Fibroblast of skin of right quadriceps (primary cell): ENCODE measurements at regions not wholly inside any gene's neighbourhood (a gene's known extent, or its start where the extent isn't known, plus 50 kb on each side); places are given as distances from the start of the nearest gene placed in this dataset.
"Not testable (repeated sequence)": the region's sequence is repeated elsewhere in the genome, so short reads cannot be mapped to it uniquely, and the experiment has no call there.

Experiments
- DNase-seq: peaks from one replicate; pipeline ENCODE4 v3.0.0-alpha.2; 2013

DNA sequence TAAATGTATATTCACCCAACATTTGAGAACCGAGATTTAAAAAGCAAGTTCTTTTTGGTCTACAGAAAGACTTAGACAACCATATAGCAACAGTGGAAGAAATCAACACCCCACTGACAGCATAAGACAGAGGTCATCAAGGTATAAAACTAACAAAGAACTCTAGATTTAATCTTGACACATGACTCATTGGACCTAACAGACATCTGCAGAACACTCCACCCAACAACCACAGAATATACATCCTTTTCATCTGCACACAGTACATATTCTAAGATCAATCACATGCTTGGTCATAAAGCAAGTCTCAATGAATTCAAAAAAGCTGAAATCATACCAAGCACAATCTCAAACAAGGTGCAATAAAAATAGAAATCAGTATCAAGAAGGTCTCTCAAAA lies 65.8 kb downstream of the SPIN4 start:
- no peak for DNase-seq

DNA sequence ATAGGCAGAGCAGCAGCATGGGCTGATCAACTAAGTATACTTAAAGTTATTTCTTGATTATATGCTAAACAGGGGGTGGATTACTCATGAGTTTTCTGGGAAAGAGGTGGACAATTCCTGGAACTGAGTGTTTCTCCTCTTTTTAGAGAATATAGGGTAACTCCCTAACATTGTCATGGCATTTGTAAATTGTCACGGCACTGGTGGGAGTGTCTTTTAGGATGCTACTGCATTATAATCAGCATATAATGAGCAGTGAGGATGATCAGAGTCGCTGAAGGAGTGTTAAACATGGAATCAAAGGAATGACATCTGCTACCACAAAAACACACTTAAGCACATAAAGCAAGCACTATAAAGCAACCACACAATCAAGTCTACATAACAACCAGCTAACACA lies 66.5 kb downstream of the SPIN4 start:
- DNase-seq: no peak

DNA sequence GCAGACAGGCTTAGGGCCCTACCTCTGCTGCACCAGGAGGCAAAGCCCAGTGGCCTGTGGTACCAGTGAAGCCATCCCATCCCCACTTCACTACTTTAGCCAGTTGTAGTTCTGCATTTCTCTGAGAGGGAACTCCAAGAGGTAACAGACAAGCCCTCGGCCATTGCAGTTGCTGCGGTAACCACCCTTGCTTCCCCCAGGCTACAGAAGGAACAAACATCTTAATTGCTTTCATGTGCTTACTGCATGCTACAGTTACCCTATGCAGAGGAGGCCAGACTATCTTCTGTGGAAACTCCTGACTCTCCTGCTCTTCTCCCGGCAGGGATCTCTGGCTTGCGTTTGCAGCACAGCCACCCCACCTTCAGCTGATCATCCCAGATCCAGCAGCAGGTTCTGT lies 67.8 kb downstream of the SPIN4 start:
- no peak for DNase-seq

DNA sequence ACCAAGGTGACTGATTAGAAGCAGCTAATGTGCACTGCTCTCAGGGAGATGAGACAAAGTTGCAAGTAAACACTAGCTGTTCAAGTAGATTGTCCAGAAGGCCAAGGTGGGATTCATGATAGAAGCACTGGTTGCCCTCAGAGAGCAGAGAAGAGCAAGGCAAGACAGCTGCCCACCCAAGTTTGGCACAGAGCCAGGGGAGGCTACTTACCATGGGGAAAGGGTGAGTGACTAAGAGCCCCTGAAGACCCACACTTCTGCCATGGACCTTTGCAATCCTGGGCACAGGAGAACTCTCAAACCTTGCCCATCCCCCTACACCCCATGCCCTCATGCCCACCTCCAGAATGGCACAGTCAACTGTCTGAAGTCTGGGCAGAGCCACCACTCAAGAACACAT lies 68.3 kb downstream of the SPIN4 start:
- no peak for DNase-seq

DNA sequence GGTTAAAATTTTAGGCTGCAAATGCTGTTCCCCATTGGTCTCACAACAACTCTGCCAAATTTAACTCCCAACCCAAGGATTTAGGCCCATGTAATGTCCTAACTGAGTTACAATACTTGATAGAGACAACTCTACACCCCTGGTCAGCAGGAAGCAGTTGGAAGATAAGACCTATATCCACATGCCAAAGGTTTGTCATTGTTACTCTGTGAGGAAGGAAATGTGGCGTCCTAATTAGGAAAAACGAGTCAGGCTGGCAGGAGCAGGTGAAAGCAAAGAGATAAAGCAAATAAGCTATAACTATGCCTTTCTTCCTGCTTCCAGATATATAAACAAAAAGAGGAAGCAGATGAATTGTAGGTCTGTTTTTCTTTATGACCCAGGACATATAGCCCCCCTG lies 69.1 kb downstream of the SPIN4 start:
- DNase-seq: no peak

DNA sequence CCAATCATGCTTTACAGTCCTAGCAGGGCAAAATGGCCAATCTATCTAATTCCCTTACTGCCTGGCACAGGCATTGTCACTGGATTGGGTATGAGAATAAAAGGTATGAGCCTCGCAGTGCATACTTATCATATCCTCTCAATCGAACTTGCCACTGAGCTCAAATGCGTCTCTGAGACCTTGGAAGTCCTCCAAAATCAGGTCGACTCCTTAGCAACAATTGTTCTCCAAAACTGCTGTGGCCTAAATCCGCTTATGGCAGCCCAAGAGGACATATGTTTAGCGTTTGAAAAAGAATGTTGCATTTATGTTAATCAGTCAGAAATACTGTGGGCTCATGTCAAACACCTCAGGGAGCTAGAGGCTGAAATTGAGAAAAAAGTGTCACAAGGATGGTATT lies 69.7 kb downstream of the SPIN4 start:
- DNase-seq: no peak

DNA sequence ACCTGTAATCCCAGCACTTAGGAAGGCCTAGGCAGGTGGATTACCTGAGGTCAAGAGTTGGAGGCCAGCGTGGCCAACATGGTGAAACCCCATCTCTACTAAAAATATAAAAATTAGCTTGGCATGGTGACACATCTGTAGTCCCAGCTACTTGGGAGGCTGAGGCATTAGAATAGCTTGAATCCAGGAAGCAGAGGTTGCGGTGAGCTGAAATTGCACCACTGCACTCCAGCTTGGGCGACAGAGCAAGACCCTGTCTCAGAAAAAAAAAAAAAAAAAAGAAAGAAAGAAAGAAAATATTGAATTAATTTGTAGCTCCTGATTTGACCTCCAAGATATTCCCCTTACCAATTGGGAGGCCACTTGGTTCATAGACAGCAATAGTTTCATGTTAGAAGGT lies 73.7 kb downstream of the SPIN4 start:
- not testable (repeated sequence) for DNase-seq

DNA sequence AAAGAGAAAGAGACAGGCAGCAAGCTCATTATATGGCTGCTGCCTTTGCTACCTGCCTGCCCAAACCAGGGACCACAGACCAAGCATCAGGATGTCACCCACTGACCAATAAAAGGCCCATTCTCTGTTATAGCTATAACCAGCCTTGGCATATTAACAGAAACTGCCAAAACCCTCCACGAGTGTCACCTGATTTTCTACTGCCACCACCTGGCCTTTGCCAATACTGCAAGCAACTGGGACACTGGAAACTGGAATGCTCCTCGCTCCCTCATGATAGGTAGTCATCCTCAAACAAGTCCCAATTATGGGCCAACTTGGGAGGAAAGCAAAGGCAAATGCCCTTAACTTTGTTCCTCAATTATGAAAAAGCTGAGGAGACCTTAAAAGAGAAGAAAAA lies 76.0 kb downstream of the SPIN4 start:
- DNase-seq: peak; percentile 0

DNA sequence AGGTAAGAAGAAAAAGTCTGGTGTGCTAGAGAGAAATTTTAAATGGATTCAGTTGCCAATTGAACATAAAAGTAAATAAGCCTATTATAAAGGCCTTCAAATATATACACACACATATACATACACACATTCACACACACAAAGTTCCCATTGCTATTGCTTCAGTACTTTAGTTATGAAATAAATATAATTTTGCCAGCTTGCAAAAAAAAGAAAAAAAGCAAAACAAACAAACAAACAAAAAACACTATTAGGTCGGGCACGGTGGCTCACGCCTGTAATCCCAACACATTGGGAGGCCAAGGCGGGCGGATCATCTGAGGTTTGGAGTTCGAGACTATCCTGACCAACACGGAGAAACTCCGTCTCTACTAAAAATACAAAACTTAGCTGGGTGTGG lies 80.3 kb downstream of the SPIN4 start:
- no peak for DNase-seq

DNA sequence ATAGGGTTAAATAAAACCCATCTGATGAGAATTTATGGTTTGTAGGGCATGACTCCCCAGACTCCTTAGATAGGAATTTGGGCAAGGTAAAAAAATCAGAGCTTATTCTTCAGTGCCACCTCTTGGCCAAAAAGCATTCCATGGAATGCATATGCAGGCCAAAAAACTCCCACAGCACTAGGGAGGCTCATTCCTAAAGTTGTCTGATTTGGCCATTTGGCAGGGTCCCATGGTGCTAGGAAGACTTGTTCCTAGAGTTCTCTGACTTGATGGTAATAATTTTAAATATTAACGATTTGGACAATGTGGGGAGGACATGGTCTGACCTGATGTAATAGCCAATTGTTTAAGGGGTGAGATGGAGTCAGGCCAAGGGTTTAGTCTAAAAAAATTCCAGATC lies 93.0 kb downstream of the SPIN4 start:
- DNase-seq: no peak

DNA sequence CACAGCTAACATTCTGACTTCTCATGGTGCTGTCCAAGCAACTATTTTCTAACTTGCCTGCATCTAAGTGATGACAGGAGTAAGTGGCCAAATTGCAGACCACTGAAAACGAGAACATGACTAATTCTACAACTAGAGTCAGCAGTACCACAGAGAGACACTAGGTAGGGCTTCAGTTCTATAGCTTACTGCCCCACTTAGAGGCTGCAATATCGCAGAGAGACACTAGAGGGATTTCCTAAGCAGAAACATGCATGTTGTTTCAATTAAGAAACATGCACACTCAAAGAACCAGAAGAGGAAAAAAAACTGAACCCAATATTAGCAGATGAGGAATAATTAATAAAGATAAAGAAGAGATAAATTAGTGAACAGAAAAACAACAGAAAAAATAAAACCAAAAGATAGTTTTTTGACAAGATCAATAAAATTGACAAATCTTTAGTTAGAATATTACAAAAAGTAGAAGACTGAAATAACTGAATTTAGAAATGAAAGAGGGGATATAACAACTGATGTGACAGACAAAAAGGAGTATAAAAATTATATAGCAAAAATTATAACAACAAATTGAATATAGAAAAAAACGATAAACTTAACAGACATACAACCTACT lies 100.8 kb downstream of the SPIN4 start:
- DNase-seq: peak; percentile 66

DNA sequence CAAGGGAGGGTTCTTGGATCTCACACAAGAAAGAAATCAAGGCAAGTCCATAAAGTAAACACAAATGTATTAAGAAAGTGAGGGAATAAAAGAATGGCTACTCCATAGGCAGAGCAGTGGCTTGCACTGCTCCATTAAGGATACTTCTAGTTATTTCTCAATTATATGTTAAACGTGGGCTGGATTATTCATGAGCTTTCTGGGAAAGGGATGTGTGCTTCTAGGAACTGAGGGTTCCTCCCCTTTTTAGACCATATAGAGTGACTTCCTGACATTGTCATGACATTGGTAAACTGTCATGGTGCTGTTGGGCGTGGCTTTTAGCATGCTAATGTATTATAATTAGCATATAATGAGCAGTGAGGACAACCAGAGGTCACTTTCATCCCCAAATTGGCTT lies 108.4 kb downstream of the SPIN4 start:
- not testable (repeated sequence) for DNase-seq

DNA sequence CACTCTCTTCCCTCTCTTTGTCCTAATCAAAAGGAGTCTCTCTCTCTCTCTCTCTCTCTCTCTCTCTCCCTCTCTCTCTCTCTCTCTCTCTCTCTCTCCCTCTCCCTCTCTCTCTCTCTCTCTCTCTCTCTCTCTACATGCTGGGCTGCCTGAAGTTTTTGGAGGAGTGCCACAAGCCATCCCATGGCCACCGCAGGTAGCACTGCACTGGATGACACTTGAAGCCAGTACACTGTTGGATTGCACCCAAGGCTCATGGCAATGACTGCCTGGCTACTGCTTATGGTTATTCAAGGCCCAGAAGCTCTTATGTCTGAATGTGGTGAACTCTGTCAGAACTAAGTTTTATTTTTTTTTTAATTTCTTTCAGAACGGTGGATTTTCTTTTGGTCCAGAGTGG lies 115.2 kb downstream of the SPIN4 start:
- not testable (repeated sequence) for DNase-seq

DNA sequence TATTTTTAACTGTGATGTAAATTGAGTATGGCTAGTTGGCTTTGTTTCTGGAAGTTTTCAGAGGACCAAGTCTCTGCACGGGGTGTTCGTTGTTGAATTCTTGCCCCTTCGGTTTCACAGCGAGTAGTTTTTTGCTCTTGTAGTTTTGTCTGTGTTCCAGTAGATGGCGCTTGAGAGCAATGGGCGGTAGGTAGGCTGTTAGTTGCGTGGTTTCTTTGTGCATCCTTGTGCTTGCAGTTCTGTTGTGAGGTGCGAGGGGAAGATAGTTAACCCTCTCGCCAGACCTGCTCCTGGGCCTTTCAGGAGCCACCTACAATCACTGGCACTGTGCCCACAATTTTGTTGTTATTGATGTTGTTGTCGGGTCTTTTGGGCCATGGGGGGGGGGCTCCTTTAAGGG lies 118.1 kb downstream of the SPIN4 start:
- DNase-seq: not testable (repeated sequence)

DNA sequence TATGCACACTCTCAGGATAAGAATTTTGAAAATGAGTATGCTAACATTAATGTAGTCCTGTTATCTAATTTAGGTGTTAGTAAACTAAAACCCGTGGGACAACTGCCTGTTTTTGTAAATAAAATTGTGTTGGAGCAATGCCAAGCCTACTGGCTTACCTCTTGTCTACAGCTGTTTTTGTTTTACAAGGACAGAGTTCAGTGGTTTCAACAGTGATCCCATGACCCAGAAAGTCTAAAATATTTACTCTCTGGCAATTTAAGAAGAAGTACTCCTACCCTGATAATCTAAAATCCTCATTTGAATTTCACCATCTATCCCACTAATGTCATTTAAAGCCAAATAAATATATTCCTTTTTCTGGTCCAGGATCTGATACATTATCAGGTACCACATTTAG lies 132.9 kb downstream of the SPIN4 start:
- not testable (repeated sequence) for DNase-seq

DNA sequence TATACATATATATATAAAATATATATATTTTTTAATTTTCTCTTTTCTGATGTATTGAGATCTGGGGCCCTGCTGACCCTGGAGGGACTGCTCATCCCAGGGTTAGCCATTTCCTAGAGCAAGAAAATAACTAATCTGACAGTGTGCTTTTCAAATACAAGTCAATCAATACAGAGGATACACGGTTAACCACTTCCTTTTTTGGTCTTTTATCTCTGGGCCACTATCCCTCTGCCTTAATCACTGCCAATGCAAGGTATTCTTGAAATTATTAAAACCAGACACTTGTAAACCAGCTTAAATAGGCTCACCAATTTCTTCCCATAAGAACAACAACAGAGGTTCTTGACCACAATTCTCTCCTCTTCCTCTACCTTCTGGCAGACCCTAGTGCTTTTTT lies 133.6 kb downstream of the SPIN4 start:
- DNase-seq: not testable (repeated sequence)

DNA sequence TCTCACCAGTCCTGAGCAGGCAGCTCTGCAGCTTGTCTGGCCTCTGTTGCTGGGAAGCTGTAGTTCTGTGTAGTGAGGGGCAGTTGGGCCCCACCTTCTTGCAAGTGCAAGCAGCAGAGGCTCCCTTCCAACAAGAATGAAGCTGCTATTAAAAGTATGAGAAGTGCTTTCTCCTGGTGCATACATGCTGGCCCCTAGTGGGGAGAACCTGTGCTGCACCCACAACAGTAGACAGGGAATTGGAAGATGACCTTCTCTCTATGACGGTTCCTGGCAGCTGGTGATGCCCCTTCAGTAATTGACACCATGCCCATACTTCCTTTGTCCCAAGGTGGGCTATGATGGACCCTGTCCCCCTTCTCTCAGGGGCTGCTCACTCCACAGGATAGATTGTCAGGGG lies 141.5 kb downstream of the SPIN4 start:
- DNase-seq: not testable (repeated sequence)

DNA sequence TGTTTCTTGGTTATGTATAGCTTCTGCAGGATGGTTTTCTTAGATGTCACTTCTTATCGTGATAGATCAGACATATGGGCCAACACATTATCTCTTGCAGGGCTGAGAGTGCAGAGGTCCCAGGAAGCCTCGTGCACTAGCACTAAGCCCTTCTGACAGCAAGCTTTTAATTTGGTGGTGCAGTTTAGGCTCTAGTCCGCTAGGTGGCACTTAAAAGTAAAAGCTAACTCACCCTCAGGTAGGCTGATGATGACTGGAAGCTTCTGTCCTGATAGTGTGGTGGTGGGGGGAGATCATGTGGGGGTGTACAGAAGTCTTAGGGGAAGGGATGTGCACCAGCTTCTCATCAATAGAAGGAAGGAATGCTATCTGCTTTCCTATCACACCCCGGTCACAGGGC lies 142.0 kb downstream of the SPIN4 start:
- DNase-seq: not testable (repeated sequence)

DNA sequence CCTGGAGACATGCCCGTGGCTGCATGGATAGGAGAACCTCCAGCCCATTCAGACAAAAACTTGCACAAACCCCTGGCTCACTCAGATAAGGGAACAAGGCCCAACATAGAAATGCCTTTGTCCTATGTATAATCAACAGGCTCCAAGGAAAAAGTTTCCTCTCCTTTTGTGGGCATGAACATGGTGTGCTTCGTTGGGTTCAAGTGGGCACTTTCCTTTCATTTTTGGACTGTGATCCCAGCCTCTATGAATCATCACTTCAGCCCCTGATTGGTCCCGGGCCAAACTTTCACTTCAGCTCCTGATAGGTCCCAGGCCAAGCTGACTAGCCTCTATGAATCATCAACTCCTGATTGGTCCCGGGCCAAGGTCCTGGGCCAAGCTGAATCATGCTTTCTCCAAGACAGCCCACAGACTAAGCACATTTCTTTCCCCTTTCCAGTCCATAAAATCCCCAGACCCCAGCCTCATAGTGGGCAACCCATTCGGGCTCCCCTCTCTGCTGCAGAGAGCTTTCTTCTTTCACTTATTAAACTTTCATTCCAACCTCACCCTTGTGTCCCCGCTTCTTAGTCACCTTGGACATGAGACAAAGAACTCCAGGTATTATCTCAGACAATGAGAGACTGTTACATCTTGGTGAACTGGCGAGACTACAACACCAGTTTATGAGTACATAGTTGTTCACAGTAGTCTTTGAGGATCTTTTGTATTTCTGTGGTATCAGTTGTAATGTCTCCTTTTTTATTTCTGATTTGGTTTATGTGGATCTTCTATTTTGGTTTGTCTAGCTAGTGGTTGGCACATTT lies 146.7 kb downstream of the SPIN4 start:
- not testable (repeated sequence) for DNase-seq

DNA sequence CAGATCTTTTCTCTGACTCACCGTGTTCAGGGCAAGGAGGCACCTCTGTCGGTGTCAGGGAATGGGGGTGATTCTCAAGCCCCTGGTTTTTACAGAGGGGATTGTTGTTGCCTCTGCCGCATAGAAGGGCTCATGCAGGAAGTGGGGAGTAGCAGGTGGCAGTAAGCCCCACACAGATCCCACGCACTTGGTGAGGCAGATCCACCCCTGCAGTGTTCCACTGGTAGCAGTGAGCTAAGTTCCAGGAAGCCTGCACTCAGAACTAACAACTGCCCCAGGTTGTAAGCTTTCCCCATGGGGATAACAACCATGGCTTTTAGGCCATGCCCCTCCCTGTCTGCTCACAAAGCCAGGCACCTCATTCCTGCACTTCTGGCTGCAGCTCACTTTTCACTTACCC lies 149.1 kb downstream of the SPIN4 start:
- not testable (repeated sequence) for DNase-seq

DNA sequence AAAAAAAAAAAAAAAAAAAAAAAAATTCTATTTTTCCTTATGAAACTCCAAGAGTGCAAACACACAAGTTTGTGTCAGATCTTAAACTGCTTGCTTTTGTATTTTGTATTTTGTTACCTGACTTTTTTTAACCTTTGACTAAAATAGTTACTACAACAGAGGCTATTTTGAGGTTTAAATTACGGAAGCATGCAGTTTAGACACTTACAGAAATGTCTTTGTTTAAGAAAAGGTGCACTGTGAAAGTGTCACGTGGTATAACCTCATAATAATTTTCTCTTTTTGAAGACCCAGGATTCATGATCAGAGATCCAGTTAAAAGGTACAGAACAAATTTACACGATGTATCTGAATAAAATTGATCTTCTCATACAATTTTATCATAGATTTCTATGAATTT lies 152.4 kb downstream of the SPIN4 start:
- not testable (repeated sequence) for DNase-seq

DNA sequence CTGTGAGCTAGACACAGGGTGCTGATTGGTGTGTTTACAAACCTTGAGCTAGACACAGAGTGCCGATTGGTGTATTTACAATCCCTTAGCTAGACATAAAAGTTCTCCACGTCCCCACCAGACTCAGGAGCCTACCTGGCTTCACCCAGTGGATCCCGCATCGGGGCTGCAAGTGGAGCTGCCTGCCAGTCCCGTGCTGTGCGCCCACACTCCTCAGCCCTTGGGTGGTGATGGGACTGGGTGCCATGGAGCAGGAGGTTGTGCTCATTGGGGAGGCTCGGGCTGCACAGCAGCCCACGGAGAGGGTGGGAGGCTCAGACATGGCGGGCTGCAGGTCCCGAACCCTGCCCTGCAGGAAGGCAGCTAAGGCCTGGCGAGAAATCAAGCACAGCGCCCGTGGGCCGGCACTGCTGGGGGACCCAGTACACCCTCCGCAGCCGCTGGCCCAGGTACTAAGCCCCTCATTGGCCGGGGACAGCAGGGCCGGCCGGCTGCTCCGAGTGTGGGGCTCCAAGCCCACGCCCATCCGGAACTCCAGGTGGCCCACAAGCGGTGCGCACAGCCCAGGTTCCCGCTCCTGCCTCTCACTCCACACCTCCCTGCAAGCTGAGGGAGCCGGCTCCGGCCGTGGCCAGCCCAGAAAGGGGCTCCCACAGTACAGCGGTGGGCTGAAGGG lies 158.6 kb downstream of the SPIN4 start:
- DNase-seq: not testable (repeated sequence)

DNA sequence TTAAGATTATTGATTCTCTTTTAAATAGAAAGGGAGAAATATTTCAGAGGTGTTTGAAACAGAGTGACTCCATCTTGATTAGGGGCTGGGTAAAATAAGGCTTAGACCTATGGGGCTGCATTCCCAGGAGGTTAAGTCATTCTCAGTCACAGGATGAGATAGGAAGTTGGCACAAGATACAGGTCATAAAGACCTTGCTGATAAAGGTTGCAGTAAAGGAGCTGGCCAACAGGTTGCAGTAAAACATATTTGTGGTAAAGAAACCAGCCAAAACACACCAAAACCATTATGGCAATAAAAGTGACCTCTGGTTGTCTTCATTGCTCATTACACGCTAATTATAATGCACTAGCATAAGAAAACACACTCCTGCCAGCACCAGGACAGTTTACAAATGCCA lies 165.0 kb downstream of the SPIN4 start:
- no peak for DNase-seq

DNA sequence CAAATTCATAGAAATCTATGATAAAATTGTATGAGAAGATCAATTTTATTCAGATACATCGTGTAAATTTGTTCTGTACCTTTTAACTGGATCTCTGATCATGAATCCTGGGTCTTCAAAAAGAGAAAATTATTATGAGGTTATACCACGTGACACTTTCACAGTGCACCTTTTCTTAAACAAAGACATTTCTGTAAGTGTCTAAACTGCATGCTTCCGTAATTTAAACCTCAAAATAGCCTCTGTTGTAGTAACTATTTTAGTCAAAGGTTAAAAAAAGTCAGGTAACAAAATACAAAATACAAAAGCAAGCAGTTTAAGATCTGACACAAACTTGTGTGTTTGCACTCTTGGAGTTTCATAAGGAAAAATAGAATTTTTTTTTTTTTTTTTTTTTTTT lies 171.3 kb downstream of the SPIN4 start:
- DNase-seq: not testable (repeated sequence)
